ENCODE measurements at regions not wholly inside any gene's neighbourhood (a gene's known extent, or its start where the extent isn't known, plus 50 kb on each side); places are given as distances from the start of the nearest gene placed in this dataset.

GRCh38 chr9:17988489-17988888, 409.6 kb downstream of the SH3GL2 start:
- no peaks in the 10 kb centered on the region for H3K27me3 ChIP-seq

GRCh38 chr9:17990602-17991001, 411.7 kb downstream of the SH3GL2 start:
- no peak for TF ChIP-seq POLR2A (IDR thresholded peaks at IDR 0.05)
- no peak for TF ChIP-seq EP300 (IDR thresholded peaks at IDR 0.05)
- TF ChIP-seq CTCF (IDR thresholded peaks at IDR 0.05) = no peak
- no peak for DNase-seq (ENCODE audit: low spot score in 2 of 2)
- H3K27me3 ChIP-seq = no peaks in the 10 kb centered on the region
- H3K36me3 ChIP-seq = no peaks in the 10 kb centered on the region
- no peak overlapping the region for H3K27ac ChIP-seq
- WGBS, 2 donors = 83 to 94% methylated on average over 3 of the region's 3 CpGs
- H3K4me3 ChIP-seq = no peak overlapping the region
- no peaks in the 10 kb centered on the region for H3K9me3 ChIP-seq
- no peaks in the 10 kb centered on the region for H3K4me1 ChIP-seq

More at GRCh38 chr9:17988489-17988888, 409.6 kb downstream of the SH3GL2 start:
- no peak for DNase-seq (ENCODE audit: low spot score in 2 of 2)
- WGBS, 2 donors = 63 to 65% methylated on average over 1 of the region's 1 CpG
- Histone ChIP-seq H3K4me3 (no peak overlapping the region), H3K36me3 (no peaks in the 10 kb centered on the region), H3K27ac (no peak overlapping the region), H3K9me3 (no peaks in the 10 kb centered on the region), H3K4me1 (no peaks in the 10 kb centered on the region)
- TF ChIP-seq POLR2A (IDR thresholded peaks at IDR 0.05) (no peak), EP300 (IDR thresholded peaks at IDR 0.05) (no peak), CTCF (IDR thresholded peaks at IDR 0.05) (no peak)

GRCh38 chr9:17993024-17993423, 414.2 kb downstream of the SH3GL2 start:
- H3K4me1 ChIP-seq = no peaks in the 10 kb centered on the region
- H3K27ac ChIP-seq = no peak overlapping the region
- WGBS, 2 donors = 67 to 69% methylated on average over 1 of the region's 1 CpG
- H3K4me3 ChIP-seq = no peak overlapping the region
- TF ChIP-seq POLR2A (IDR thresholded peaks at IDR 0.05) (no peak), CTCF (IDR thresholded peaks at IDR 0.05) (no peak), EP300 (IDR thresholded peaks at IDR 0.05) (no peak)
- H3K9me3 ChIP-seq = no peaks in the 10 kb centered on the region
- DNase-seq (ENCODE audit: low spot score in 2 of 2) = no peak
- H3K36me3 ChIP-seq = no peaks in the 10 kb centered on the region
- no peaks in the 10 kb centered on the region for H3K27me3 ChIP-seq

- Histone ChIP-seq H3K36me3 (no peaks in the 10 kb centered on the region), H3K27me3 (no peaks in the 10 kb centered on the region), H3K4me3 (no peak overlapping the region), H3K9me3 (no peaks in the 10 kb centered on the region), H3K4me1 (no peaks in the 10 kb centered on the region), H3K27ac (no peak overlapping the region)
- no peak for TF ChIP-seq POLR2A (IDR thresholded peaks at IDR 0.05)
- no peak for TF ChIP-seq EP300 (IDR thresholded peaks at IDR 0.05)
- TF ChIP-seq CTCF (IDR thresholded peaks at IDR 0.05) = no peak
- 38 to 43% methylated on average over 4 of the region's 4 CpGs for WGBS, 2 donors
- no peak for DNase-seq (ENCODE audit: low spot score in 2 of 2)
Measured at GRCh38 chr9:17994695-17995425, 416.0 kb downstream of the SH3GL2 start.

GRCh38 chr9:17996728-17997127, 417.9 kb downstream of the SH3GL2 start:
- no peaks in the 10 kb centered on the region for H3K9me3 ChIP-seq
- no peaks in the 10 kb centered on the region for H3K36me3 ChIP-seq
- 50 to 60% methylated on average over 1 of the region's 1 CpG for WGBS, 2 donors
- no peaks in the 10 kb centered on the region for H3K27me3 ChIP-seq
- H3K27ac ChIP-seq = no peak overlapping the region
- no peak overlapping the region for H3K4me3 ChIP-seq
- no peaks in the 10 kb centered on the region for H3K4me1 ChIP-seq
- DNase-seq (ENCODE audit: low spot score in 2 of 2) = no peak
- TF ChIP-seq EP300 (IDR thresholded peaks at IDR 0.05) = no peak
- no peak for TF ChIP-seq CTCF (IDR thresholded peaks at IDR 0.05)
- TF ChIP-seq POLR2A (IDR thresholded peaks at IDR 0.05) = no peak

Measured in tibial nerve (tissue), 4 donors.